Muscle of arm (tissue), 1 donor: ENCODE measurements at regions not wholly inside any gene's neighbourhood (a gene's known extent, or its start where the extent isn't known, plus 50 kb on each side); places are given as distances from the start of the nearest gene placed in this dataset.

Source experiments
- DNase-seq: peaks from one replicate; pipeline ENCODE4 v3.0.0-alpha.2; 2013

DNA sequence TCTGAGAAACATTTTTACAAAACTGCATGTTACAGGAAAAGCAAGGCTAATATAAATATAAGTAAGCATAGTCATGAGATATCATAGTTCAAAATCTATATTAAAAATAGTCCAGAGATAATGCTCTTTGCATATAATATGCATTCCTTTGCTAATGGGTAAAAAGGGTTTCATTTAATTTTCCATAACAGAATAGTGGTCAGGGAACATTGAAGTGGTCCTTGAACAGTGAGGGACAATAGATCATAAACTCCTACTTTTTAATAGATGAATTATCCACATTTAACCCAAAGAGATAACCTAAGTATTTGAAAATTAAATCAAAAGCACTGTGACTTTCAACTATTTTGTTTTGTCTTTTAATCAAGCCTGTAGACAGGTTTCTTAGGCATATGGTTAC, 243.1 kb upstream of the ADGRB3 start:
- DNase-seq = no peak

DNA sequence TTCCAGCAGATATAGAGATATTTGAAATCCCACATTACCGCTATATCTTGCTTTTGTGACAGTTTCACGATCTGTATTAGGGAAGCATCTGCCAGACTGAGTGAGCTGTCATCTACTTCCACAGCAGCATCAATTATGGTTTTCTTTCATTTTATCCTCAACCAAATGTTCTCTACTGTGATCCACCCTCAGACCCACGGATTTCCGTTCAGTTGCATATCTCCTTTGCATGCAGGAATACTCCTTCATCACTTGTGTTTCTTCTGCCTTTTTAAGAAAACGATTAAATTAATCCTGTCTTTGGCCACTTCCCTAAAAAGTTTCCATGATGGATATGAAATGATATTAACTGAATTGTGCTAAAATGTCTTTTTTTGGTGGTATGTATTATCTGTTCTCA, 262.1 kb upstream of the ADGRB3 start:
- no peak for DNase-seq

DNA sequence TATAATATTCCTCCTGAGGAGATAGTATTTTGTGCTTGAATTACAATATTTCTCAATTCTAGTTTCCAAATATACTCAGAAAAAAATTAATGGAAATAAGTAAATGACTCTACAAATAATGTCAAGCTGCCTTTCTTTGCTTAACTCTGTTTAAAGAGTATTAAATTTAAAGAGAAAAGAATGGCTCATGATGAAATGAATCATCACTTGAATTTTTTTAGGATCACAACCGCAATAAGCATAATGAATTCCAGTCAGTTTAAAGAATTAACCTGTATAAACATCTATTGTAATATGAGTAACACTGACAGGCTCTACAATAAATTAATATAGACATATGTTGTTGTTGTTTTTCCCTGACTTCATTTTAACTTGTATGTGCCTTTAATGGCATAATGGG, 266.2 kb upstream of the ADGRB3 start:
- no peak for DNase-seq

DNA sequence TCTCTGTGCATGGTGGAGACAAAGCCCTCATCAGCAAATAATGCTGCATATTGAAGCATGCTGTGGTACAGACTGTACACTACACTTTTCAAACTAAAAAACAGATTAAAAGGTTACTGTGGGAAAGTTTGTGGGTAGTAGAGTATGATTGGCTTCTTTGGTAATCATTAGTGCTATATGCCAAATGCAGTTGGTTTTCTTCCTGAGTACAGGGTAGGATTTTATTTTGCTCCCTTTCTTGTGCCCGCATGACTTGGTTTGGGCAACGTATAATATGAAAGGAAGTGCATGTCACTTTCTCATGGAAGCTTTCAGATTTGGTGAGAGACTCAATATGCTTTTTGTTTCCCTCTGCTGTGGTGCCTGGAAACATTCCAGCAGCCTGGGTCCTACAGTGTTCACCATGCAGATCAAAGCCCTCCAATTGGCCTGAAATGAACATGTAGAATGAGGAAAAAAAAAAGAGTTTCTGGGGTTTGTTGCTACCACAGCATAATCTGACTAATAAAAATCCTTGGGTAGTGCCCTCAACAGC, 270.7 kb upstream of the ADGRB3 start:
- no peak for DNase-seq

DNA sequence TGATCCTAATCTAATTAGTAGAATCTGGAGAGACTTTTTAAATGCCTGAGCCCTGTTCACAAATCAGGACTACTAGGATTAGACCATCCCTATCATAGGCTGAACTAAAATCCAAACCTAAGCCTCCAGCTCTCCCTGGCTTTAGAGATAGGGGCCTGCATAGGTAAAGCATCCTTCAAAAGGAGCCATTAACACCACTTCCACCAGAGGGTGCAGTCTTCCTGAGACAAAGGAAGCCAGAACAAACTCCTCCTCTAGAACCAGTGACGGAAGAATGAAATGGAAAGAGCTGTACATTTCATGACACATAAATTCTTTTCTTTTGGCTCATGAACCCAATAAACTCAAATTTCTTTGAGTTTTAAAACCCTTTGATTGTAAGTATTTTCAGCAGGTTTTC, 291.2 kb upstream of the ADGRB3 start:
- no peak for DNase-seq

DNA sequence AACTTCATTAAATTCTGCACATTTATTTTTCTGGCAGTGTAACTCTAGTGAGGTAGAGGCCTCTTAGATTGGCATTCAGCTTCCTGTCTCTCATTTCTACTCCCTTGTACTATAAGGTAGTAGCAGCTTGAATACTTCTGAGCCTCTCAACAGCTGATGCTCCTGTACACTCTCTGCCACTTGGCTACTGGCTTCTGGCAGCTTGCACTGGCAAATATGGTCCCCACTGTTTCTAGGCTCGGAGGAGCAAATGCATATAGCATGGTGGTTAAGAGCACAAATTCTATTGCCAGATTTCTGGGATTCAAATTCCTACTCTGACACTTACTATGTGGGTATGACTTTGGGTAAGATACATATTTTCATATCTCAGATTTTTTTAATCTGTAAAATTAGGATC, 292.8 kb upstream of the ADGRB3 start:
- no peak for DNase-seq

DNA sequence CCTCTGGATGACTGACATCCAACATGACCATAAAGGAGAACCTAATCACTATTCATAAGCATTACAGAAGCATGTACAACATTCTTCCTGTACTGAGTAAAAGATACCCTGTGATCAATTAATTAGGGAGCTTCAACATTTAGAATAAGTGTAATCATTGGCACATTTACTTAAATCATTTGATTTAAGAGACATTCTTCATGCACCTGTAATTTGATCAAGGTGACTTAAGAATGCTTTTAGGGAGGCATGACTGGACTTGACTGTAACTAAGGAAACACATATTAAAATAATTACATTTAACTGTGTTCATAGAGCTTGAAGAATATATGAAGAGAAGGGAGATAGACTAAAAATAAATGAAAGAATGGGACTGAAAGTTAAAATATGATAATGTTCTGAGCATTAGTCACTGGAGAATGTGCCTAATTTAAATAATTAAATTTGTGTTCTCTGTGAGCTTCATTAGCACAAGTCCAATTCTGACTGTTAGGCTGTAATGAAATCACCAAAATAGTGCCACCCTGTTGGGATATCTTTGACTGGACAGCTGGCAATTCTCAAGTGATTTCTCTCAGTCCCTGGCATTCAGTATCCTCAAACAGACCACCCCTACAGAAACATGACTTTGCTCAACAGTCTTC, 295.5 kb upstream of the ADGRB3 start:
- DNase-seq = no peak

DNA sequence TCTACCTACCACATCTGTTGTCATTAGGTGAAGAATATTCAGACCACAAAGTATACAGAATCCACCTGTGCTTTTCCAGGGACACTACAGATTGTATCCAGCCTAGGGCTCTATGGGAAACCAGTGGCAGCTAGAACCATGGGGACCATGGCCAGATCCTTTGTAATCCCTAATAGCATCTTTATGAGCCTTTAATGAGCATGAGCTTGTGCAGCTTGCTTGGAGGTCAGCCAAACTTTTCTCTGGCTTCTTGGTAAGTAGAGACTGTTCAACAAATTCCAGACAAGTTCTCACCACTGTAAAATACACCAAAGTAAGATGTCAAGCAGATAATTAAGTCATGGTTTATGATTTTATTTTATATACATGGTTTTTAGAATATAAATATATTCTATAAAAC, 301.6 kb upstream of the ADGRB3 start:
- DNase-seq = no peak

DNA sequence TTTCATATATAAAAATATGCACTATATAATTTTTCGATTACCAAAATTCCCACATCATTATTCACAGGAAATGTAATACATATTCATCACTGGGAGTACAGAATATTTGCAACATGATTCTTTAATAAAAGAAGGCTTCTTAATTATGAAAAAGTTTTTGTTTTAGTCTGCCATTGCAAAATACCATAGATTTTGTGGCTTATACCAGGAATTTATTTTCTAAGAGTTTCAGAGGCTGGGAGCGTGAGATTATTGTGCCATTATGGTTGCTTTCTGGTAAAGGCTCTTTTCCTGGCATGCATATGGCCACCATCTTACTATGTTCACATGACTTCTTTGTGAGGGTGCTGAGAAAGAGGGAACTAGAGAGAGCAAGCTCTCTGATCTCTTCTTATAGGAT, 306.9 kb upstream of the ADGRB3 start:
- no peak for DNase-seq

DNA sequence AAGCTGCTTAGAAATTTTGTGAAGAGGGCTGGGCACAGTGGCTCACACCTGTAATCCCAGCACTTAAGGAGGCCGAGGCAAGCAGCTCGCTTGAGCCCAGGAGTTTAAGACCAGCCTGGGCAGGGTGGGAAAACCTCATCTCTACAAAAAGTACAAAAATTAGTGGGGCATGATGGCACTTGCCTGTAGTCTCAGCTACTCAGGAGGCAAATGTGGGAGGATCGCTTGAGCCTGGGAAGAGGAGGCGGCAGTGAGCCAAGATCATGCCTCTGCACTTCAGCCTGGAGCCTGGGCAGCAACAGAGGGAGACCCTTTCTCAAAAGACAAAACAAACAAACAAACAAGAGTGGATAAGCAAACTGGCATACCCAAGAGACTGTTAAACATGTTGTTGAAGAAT, 308.3 kb upstream of the ADGRB3 start:
- no peak for DNase-seq

DNA sequence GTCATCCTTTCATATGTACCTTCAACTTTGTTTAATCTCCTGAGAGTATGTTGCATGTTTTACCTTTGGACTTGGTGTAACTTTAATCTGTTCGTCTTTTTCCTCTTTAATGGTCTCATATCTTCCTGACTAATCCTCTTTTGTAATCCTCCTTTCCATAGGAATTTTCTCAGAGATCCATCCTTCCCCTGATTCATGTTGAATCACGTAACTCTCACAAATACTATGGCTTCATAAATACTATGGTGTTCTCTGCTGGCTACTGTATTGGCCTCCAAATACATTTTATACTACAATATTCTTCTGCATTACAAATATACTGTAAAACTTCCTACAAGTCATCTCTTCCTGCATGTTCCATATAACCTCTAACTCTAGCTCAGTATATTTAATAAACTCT, 317.7 kb upstream of the ADGRB3 start:
- DNase-seq = no peak

DNA sequence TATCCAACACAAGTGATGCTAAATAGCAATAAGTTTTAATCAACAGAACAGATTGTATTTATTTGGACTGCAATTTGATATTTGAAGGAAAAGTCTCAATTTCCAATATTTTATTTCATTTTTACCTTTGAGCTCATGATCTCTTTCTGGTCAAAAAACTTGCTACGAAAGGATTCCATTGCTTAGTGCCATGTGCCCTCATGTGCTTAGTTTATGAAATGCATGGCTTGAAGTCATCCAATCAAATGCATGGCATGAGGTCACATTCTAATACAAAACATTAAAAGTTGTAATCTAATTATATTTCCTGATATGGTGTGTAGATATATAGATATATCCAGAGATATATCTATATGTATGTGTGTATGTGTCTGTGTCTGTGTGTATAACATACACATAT, 321.2 kb upstream of the ADGRB3 start:
- DNase-seq = no peak

DNA sequence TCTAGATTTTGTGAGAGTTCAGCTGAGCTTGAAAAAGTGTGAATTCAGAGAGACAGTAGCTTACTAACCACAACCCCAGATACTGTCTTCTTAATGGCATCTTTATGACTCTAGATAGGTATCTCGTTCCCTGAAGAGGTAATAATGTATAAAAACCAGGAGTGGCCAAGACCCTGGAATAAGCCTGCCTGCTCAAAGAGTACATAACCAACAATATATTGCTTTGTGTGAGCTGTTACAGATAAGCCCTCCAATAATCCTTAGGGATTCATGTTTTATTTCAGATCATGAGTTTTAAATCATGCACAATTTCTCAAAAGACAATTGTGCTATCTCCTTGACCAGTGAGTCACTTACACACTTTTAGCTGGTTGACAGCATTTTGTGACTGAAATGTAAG, 327.8 kb upstream of the ADGRB3 start:
- DNase-seq = no peak

DNA sequence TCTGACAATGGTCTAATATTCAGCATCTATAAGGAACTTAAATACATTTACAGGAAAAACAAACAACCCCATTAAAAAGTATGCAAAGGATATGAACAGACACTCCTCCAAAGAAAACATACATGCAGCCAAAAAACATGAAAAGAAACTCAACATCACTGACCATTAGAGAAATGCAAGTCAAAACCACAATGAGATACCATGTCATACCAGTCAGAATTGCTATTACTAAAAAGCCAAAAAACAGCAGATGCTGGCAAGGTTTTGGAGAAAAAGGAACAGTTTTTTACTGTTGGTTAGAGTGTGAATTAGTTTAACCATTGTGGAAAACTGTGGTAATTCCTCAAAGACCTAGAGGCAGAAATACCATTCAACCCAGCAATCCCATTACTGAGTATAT, 339.0 kb upstream of the ADGRB3 start:
- DNase-seq = no peak

DNA sequence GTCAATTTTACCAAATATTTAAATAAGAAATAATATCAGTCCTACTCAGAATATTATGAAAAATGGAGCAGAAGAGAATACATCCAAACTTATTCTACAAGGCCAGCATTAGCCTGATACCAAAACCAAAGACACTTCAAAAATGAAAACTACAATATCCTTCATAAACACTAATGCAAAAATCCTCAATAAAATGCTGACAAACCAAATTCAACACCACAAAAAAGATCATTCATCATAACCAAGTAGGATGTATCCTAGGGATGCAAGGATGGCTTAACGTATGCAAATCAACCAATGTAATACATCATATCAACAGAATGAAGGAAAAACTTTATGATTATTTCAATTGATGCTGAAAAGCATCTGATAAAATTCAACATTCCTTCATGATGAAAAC, 352.4 kb upstream of the ADGRB3 start:
- no peak for DNase-seq

DNA sequence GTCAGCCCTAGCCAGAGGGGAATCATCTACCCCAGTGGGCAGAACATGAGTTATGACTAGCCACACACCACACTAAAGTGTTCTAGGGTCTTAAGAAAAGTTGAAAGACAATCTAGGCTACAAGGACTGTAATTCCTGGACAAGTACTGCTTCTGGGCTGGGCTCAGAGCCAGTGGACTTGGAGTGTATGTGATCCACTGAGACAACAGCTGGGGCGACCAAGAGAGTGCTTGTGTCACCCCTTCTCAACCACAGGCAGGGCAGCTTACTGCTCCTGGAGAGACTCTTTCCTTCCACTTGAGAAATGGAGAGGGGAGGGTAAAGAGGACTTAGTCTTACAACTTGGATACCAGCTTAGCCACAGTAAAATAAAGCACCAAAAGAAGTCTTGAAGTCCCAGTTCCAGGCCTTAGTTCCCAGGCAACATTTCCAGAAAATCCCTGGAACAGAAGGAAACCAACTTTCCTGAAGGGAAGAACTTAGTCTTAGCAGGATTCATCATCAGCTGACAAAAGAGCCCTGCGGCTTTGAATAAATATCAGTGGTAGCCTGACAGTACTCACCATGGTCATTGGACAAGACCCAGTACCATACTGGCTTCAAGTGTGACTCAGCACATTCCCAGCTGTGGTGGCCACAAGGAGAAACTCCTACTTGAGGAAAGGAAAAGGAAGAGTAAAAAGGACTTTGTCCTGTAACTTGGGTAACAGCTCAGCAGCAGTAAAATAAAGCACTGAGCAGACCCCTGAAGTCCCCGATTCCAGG, 355.1 kb upstream of the ADGRB3 start:
- no peak for DNase-seq

DNA sequence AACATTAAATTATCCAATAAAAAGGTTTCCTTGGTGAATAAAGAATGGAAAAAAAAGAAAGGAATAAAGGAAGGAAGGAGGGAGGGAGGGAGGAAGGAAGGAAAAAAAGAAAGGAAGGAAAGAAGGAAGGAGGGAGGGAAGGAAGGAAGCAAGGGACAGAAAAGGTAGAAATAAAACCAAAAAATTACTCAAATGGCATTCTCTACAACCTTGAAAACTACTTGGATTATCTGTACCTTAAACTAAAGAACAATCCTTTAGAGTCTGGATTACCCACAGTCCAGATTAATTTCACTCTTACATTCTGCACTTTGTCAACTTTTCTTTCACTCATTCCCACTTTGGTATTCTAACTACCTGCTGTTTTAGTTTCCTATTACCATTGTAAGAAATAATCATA, 361.8 kb upstream of the ADGRB3 start:
- DNase-seq = no peak

DNA sequence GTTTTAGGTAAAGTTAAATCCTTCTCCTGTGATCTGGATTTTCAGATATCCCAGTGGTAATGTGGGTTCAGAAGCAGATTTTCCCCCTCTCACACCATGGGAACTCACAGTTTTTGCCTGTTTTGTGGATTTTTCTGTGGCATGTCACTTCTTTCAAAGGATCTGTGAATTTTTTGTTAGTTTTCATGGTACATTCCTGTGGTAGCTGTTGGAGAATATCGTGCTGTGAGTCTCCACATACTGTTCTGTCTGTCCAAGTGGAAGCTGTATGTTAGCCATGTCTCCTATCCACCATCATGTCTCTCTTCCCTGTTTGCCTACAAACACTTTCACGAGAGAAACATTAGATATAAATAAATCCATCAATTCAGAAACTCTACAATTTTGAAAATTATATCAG, 378.7 kb upstream of the ADGRB3 start:
- DNase-seq = no peak

DNA sequence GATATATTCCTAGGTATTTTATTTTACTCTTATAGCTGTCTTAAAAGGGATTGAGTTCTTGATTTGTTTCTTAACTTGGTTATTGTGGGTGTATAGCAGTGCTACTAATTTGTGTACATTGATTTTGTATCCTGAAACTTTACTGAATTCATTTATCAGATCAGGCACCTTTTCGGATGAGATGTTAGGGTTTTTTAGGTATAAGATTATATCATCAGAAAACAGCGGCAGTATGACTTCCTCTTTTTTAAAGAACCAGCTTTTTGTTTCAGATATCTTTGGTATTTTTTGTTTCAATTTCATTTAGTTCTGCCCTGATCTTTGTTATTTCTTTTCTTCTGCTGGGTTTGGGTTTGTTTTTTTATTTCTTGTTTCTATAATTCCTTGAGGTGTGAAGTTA, 382.4 kb upstream of the ADGRB3 start:
- DNase-seq = no peak

DNA sequence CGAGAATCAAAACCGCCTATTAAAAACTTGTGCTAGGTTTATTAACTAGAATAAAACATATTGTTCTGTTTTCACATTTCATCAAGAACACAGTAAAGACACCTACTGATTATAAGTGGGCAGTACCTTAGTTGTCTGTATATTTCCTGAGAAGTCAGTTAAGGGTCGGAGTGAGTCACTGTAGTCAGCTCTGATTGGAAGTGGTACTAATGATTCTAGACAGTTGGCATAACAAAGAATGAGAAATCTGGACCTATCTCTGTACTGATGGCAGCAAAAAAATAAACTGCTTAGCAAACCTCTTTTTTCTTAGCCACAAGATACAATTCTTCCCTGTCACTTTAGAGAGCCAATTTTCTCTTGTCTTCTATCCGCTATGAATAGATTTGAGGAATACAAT, 387.3 kb upstream of the ADGRB3 start:
- no peak for DNase-seq

DNA sequence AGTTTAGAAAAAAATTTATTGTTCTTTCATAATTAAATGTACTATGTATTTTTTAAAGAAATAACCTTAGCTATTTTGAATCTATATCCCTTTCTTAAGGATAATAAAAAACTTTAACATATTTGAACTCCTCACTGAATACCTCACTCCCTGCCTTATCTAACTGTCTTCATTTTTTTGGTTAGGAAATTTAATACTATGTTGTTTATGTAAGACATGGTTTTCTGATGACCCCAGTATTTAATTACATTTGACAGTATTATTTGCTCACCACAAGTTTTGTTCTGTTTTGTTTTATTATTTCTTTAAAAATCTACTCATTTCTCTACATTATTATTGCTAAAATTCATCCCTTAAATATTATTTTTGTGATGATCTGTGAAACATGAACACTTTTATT, 394.4 kb upstream of the ADGRB3 start:
- no peak for DNase-seq

DNA sequence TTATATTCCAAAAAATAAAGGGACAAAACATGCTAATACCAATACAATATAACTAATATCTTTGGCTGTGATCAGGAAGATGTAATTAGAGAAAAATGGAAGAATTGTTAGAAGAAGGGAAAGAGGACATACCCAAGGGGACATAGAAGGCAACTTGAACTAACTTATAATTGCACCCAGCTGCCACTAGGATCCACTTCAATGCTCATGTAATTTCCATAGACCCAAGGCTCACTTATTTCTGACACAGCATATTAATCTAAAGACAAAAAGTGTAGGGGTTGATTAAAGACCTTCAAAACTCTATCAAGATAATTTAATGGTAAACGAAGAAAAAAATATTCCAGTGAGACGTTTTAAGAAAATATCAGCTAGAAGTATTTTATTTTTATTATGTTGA, 396.0 kb upstream of the ADGRB3 start:
- no peak for DNase-seq

DNA sequence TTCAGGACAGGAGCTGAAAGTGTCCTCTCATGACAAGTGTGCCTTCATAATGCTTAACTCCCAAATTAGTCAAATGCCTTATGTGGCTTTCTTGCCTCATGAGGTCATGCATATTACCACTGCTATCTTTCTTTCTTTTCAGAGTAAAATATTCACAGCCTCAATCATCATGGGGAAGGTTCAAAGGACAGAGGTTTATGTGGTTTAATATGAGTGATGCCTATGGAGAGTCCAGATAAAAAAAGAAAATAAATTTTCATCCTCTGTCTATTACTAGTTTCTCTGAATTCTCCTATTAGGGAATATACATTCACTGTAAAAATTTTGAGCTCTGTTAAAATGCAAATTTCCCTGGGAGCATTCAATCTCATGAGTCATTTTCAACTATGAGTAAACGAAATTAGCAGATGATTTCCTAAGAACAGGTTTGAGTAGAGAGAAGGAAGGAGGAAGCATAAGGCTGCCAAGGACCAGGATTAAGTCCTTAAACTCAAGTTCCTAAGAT, 396.9 kb upstream of the ADGRB3 start:
- no peak for DNase-seq

DNA sequence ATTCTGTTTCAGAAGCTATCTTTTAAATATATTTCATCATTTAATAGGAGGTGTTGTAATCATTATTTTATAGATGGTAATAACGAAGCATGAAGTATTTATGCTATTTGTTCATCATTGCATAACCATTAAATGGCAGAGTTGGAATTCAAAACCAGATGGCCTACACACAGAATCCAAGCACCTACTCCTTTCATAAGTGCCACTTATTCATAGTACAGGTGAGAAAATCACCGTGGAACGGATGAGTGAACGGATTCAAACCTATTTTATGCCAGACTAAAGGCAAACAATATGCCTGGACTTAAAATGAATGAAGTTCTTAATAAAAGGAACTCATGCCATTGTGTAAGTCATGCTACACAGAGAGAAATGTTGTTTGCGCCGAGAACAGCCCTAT, 397.9 kb upstream of the ADGRB3 start:
- no peak for DNase-seq
